CD4-positive, alpha-beta memory T cell (primary cell): ENCODE measurements at regions not wholly inside any gene's neighbourhood (a gene's known extent, or its start where the extent isn't known, plus 50 kb on each side); places are given as distances from the start of the nearest gene placed in this dataset.

Source experiments
- CTCF ChIA-PET: fragments of 350-600 bp; sonication (Branson Sonifier 250); formaldehyde crosslinking; loops from one replicate; lab custom pipeline; 2021; ENCODE audit warnings: inconsistent platforms; ENCODE audit not compliant: partially characterized antibody; lab: Charles Lee
- POLR2A ChIA-PET: fragments of 350-600 bp; sonication (Branson Sonifier 250); formaldehyde crosslinking; loops from one replicate; lab custom pipeline; 2021; ENCODE audit not compliant: partially characterized antibody; lab: Charles Lee
- DNase-seq, 5 donors: peaks; one replicate each; pipeline versions ENCODE4 v3.0.0 to v3.0.0-alpha.2; 2020 to 2022; ENCODE audit warnings: mixed read lengths in 1 of 5
- H3K27ac ChIP-seq: one replicate; pipeline ENCODE4 v1.7.0; 2013; ENCODE audit warnings: low read depth, low read length
- H3K27me3 ChIP-seq: 2 replicates; pipeline ENCODE4 v1.7.0; 2013; ENCODE audit warnings: mild to moderate bottlenecking, low read length, moderate library complexity; ENCODE audit not compliant: insufficient read depth
- H3K36me3 ChIP-seq: 2 replicates; pipeline ENCODE4 v1.7.0; 2013; ENCODE audit warnings: mild to moderate bottlenecking, low read length, moderate library complexity; ENCODE audit not compliant: insufficient read depth
- H3K4me1 ChIP-seq: 2 replicates; pipeline ENCODE4 v1.7.0; 2013; ENCODE audit warnings: mild to moderate bottlenecking, low read length, moderate library complexity; ENCODE audit not compliant: insufficient read depth
- H3K4me3 ChIP-seq, 2 donors: one replicate each; pipeline ENCODE4 v1.7.0; 2013; ENCODE audit warnings: low read length in 2 of 2, mild to moderate bottlenecking in 1 of 2
- H3K9me3 ChIP-seq, 2 donors: one replicate each; pipeline ENCODE4 v1.7.0; 2013; ENCODE audit warnings: low read length in 2 of 2, control low read depth in 1 of 2; ENCODE audit not compliant: control insufficient read depth in 1 of 2
- H3K27ac Mint-ChIP-seq, 7 donors: one replicate each; pipeline ENCODE4 v1.8.0; 2020 to 2021; ENCODE audit warnings: mixed read lengths in 7 of 7, mild to moderate bottlenecking in 6 of 7, inconsistent platforms in 3 of 7, moderate library complexity in 3 of 7
- H3K27me3 Mint-ChIP-seq, 2 donors: one replicate each; pipeline ENCODE4 v1.8.0; 2020 to 2021; ENCODE audit warnings: mixed read lengths in 2 of 2
- H3K36me3 Mint-ChIP-seq, 2 donors: one replicate each; pipeline ENCODE4 v1.8.0; 2020 to 2021; ENCODE audit warnings: mixed read lengths in 2 of 2, inconsistent platforms in 1 of 2, mild to moderate bottlenecking in 1 of 2
- H3K4me1 Mint-ChIP-seq, 4 donors: one replicate each; pipeline ENCODE4 v1.8.0; 2020 to 2021; ENCODE audit warnings: mixed read lengths in 4 of 4, mild to moderate bottlenecking in 1 of 4
- H3K4me3 Mint-ChIP-seq, 8 donors: one replicate each; pipeline ENCODE4 v1.8.0; 2020 to 2021; ENCODE audit warnings: mixed read lengths in 8 of 8, mild to moderate bottlenecking in 7 of 8, moderate library complexity in 6 of 8, inconsistent platforms in 3 of 8
- H3K9me3 Mint-ChIP-seq, 8 donors: one replicate each; pipeline ENCODE4 v1.8.0; 2020 to 2021; ENCODE audit warnings: mixed read lengths in 8 of 8, mild to moderate bottlenecking in 5 of 8, inconsistent platforms in 3 of 8, moderate library complexity in 1 of 8
- intact Hi-C: fragments of 100-400 bp; cut with micrococcal nuclease; formaldehyde crosslinking; loops from one replicate; pipeline ENCODE4 v1.15.1; 2023

GRCh38 chr11:15738931-15739330, 617.4 kb downstream of the SOX6 start:
- DNase-seq: no peak
- Mint-ChIP-seq H3K36me3 (no peaks in the 10 kb centered on the region), H3K27me3 (no peaks in the 10 kb centered on the region), H3K27ac (no peak overlapping the region), H3K9me3 (peaks cover 0 to 3% (median 0%) of the 10 kb centered on the region in 8 donors), H3K4me3 (no peak overlapping the region), H3K4me1 (no peaks in the 10 kb centered on the region)
- no peak overlapping the region for H3K27ac ChIP-seq
- no peaks in the 10 kb centered on the region for H3K36me3 ChIP-seq
- ChIA-PET CTCF (no interaction called here), POLR2A (no interaction called here)
- no peak overlapping the region for H3K4me3 ChIP-seq
- no peaks in the 10 kb centered on the region for H3K27me3 ChIP-seq
- intact Hi-C loops: no loop called here
- H3K4me1 ChIP-seq: no peaks in the 10 kb centered on the region
- no peaks in the 10 kb centered on the region for H3K9me3 ChIP-seq

- Histone ChIP-seq H3K27ac (no peak overlapping the region), H3K9me3 (no peaks in the 10 kb centered on the region), H3K4me1 (no peaks in the 10 kb centered on the region), H3K36me3 (no peaks in the 10 kb centered on the region), H3K4me3 (no peak overlapping the region), H3K27me3 (no peaks in the 10 kb centered on the region)
- Mint-ChIP-seq H3K27me3 (no peaks in the 10 kb centered on the region), H3K36me3 (no peaks in the 10 kb centered on the region), H3K9me3 (peaks cover 0 to 5% (median 2%) of the 10 kb centered on the region in 8 donors), H3K4me3 (no peak overlapping the region), H3K27ac (no peak overlapping the region), H3K4me1 (no peaks in the 10 kb centered on the region)
- ChIA-PET CTCF (no interaction called here), POLR2A (no interaction called here)
- intact Hi-C loops: no loop called here
- DNase-seq: no peak
These were observed 613.5 kb downstream of the SOX6 start for GRCh38 chr11:15742626-15743519.

- no peaks in the 10 kb centered on the region for H3K36me3 Mint-ChIP-seq
- Histone ChIP-seq H3K27me3 (no peaks in the 10 kb centered on the region), H3K9me3 (no peaks in the 10 kb centered on the region), H3K27ac (no peak overlapping the region), H3K4me3 (no peak overlapping the region), H3K36me3 (no peaks in the 10 kb centered on the region), H3K4me1 (no peaks in the 10 kb centered on the region)
- peaks cover 0 to 2% of the 10 kb centered on the region in 2 donors for H3K27me3 Mint-ChIP-seq
- intact Hi-C loops: no loop called here
- no peak overlapping the region for H3K4me3 Mint-ChIP-seq
- POLR2A ChIA-PET: no interaction called here
- no peaks in the 10 kb centered on the region for H3K4me1 Mint-ChIP-seq
- DNase-seq: no peak
- CTCF ChIA-PET: no interaction called here
- no peak overlapping the region for H3K27ac Mint-ChIP-seq
- peaks cover 0 to 5% (median 2%) of the 10 kb centered on the region in 8 donors for H3K9me3 Mint-ChIP-seq
These were observed 611.7 kb downstream of the SOX6 start for GRCh38 chr11:15744693-15745092.

GRCh38 chr11:15745266-15745665, 611.1 kb downstream of the SOX6 start:
- no peaks in the 10 kb centered on the region for H3K4me1 ChIP-seq
- no peaks in the 10 kb centered on the region for H3K36me3 Mint-ChIP-seq
- H3K4me1 Mint-ChIP-seq: no peaks in the 10 kb centered on the region
- POLR2A ChIA-PET: no interaction called here
- no peaks in the 10 kb centered on the region for H3K9me3 ChIP-seq
- no peak for DNase-seq
- intact Hi-C loops: no loop called here
- CTCF ChIA-PET: no interaction called here
- H3K4me3 ChIP-seq: no peak overlapping the region
- H3K4me3 Mint-ChIP-seq: no peak overlapping the region
- H3K9me3 Mint-ChIP-seq: peaks cover 0 to 5% (median 2%) of the 10 kb centered on the region in 8 donors
- no peak overlapping the region for H3K27ac ChIP-seq
- H3K27me3 ChIP-seq: no peaks in the 10 kb centered on the region
- H3K27me3 Mint-ChIP-seq: peaks cover 0 to 4% of the 10 kb centered on the region in 2 donors
- no peaks in the 10 kb centered on the region for H3K36me3 ChIP-seq
- no peak overlapping the region for H3K27ac Mint-ChIP-seq

GRCh38 chr11:15747671-15748070, 608.7 kb downstream of the SOX6 start:
- no peak for DNase-seq
- no peaks in the 10 kb centered on the region for H3K27me3 ChIP-seq
- H3K27ac ChIP-seq: no peak overlapping the region
- POLR2A ChIA-PET: no interaction called here
- no peak overlapping the region for H3K4me3 Mint-ChIP-seq
- H3K4me1 ChIP-seq: no peaks in the 10 kb centered on the region
- peaks cover 0 to 7% (median 3%) of the 10 kb centered on the region in 8 donors for H3K9me3 Mint-ChIP-seq
- no peak overlapping the region for H3K4me3 ChIP-seq
- no peaks in the 10 kb centered on the region for H3K36me3 Mint-ChIP-seq
- H3K27me3 Mint-ChIP-seq: peaks cover 0 to 4% of the 10 kb centered on the region in 2 donors
- no peak overlapping the region for H3K27ac Mint-ChIP-seq
- CTCF ChIA-PET: no interaction called here
- intact Hi-C loops: no loop called here
- no peaks in the 10 kb centered on the region for H3K4me1 Mint-ChIP-seq
- H3K36me3 ChIP-seq: no peaks in the 10 kb centered on the region
- H3K9me3 ChIP-seq: no peaks in the 10 kb centered on the region

- Histone ChIP-seq H3K4me1 (no peaks in the 10 kb centered on the region), H3K27me3 (no peaks in the 10 kb centered on the region), H3K9me3 (no peaks in the 10 kb centered on the region), H3K4me3 (no peak overlapping the region), H3K36me3 (no peaks in the 10 kb centered on the region), H3K27ac (no peak overlapping the region)
- no peaks in the 10 kb centered on the region for H3K4me1 Mint-ChIP-seq
- no peak overlapping the region for H3K27ac Mint-ChIP-seq
- no peak overlapping the region for H3K4me3 Mint-ChIP-seq
- intact Hi-C loops: no loop called here
- peaks cover 0 to 4% of the 10 kb centered on the region in 2 donors for H3K27me3 Mint-ChIP-seq
- H3K36me3 Mint-ChIP-seq: no peaks in the 10 kb centered on the region
- peaks cover 0 to 7% (median 4%) of the 10 kb centered on the region in 8 donors for H3K9me3 Mint-ChIP-seq
- POLR2A ChIA-PET: no interaction called here
- no peak for DNase-seq
- CTCF ChIA-PET: no interaction called here
These were observed 608.2 kb downstream of the SOX6 start for GRCh38 chr11:15748132-15748531.

GRCh38 chr11:15748741-15749140, 607.6 kb downstream of the SOX6 start:
- intact Hi-C loops: no loop called here
- H3K27ac Mint-ChIP-seq: no peak overlapping the region
- H3K4me3 ChIP-seq: no peak overlapping the region
- H3K9me3 Mint-ChIP-seq: peaks cover 0 to 7% (median 5%) of the 10 kb centered on the region in 8 donors
- no peak overlapping the region for H3K27ac ChIP-seq
- no peaks in the 10 kb centered on the region for H3K36me3 Mint-ChIP-seq
- peaks cover 0 to 4% of the 10 kb centered on the region in 2 donors for H3K27me3 Mint-ChIP-seq
- ChIA-PET CTCF (no interaction called here), POLR2A (no interaction called here)
- H3K27me3 ChIP-seq: no peaks in the 10 kb centered on the region
- no peak overlapping the region for H3K4me3 Mint-ChIP-seq
- H3K4me1 Mint-ChIP-seq: no peaks in the 10 kb centered on the region
- no peaks in the 10 kb centered on the region for H3K36me3 ChIP-seq
- H3K4me1 ChIP-seq: no peaks in the 10 kb centered on the region
- H3K9me3 ChIP-seq: no peaks in the 10 kb centered on the region
- no peak for DNase-seq
